ENCODE measurements at regions not wholly inside any gene's neighbourhood (a gene's known extent, or its start where the extent isn't known, plus 50 kb on each side); places are given as distances from the start of the nearest gene placed in this dataset.

DNA sequence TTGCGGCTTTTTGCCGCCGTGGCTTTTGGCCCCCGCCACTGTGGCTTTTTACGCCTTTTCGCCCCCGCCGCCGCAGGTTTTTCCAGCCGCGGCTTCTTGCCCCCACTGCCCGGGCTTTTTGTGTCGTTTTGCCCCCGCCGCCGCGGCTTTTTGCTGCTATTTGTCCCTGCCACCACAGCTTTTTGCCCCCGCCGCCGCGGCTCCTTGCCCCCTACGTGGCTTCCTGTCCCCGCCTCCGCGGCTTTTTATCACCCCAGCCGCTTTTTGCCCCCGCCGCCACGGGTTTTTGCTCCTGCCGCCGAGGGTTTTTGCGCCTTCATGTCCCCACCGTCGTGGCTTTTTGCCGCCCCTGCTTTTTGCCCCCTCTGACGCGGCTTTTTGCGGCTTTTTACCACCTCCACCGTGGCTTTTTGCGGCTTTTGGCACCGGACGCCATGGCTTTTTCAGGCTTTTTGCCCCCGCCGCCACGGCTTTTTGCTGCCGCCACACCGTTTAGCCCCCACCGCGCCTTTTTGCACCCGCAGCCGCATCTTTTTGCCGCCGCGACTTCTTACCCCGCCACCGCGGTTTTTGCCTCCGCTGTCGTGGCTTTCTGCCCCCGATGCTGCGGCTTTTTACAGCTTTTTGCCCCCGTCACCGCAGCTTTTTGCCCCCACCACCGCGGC is 637.0 kb downstream of the ZNF716 start:
- TF ChIP-seq POLR2A (IDR thresholded peaks at IDR 0.05), result no peak
- TF ChIP-seq, protein P1, sequence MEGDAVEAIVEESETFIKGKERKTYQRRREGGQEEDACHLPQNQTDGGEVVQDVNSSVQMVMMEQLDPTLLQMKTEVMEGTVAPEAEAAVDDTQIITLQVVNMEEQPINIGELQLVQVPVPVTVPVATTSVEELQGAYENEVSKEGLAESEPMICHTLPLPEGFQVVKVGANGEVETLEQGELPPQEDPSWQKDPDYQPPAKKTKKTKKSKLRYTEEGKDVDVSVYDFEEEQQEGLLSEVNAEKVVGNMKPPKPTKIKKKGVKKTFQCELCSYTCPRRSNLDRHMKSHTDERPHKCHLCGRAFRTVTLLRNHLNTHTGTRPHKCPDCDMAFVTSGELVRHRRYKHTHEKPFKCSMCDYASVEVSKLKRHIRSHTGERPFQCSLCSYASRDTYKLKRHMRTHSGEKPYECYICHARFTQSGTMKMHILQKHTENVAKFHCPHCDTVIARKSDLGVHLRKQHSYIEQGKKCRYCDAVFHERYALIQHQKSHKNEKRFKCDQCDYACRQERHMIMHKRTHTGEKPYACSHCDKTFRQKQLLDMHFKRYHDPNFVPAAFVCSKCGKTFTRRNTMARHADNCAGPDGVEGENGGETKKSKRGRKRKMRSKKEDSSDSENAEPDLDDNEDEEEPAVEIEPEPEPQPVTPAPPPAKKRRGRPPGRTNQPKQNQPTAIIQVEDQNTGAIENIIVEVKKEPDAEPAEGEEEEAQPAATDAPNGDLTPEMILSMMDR (IDR thresholded peaks at IDR 0.05), result no peak
